Right lobe of liver (tissue), 4 donors: ENCODE measurements at regions not wholly inside any gene's neighbourhood (a gene's known extent, or its start where the extent isn't known, plus 50 kb on each side); places are given as distances from the start of the nearest gene placed in this dataset.

Experiments used
- CTCF ChIP-seq, 4 donors: fragments of 200-600 bp in 3 of 4; fragments of 450-650 bp in 1 of 4; IDR thresholded peaks; one replicate each; pipeline versions ENCODE4 v1.5.1 to v1.8.0; 2016 to 2022; ENCODE audit warnings: antibody characterized with exemption in 4 of 4, mild to moderate bottlenecking in 2 of 4
- POLR2A ChIP-seq: fragments of 450-650 bp; IDR thresholded peaks from one replicate; pipeline ENCODE4 v1.6.1; 2017; ENCODE audit warnings: antibody characterized with exemption, mild to moderate bottlenecking
- donor health status: DM: no; HTN: no; CAD: no.
- donor health status: DM: no; HTN: no; CAD: no.
- donor health status: DM: no; HTN: yes; CAD: no.

GRCh38 chr5:156230887-156231286 lies 96.1 kb upstream of the SGCD start:
- no peak for TF ChIP-seq CTCF (IDR thresholded peaks at IDR 0.05)
- no peak for TF ChIP-seq POLR2A
